A549 (cell line): ENCODE measurements at regions not wholly inside any gene's neighbourhood (a gene's known extent, or its start where the extent isn't known, plus 50 kb on each side); places are given as distances from the start of the nearest gene placed in this dataset.

Experiments
- ATAC-seq, 2 experiments: fragments of 200-7000 bp in 1 of 2; fragments of >200 bp in 1 of 2; cut with Nextera tagmentation in 1 of 2; cut with Tn5 transposase in 1 of 2; 3 replicates each; pipeline versions ENCODE4 v1.8.0 to v1.9.1; 2018 to 2020; ENCODE audit warnings: mild to moderate bottlenecking in 1 of 2, moderate library complexity in 1 of 2
- CTCF ChIA-PET: fragments of 300-600 bp; sonication (Branson Sonifier 250); formaldehyde crosslinking; extraction: SDS; loops from one replicate; lab custom pipeline; 2021; ENCODE audit warnings: antibody characterized with exemption, inconsistent platforms; lab: Yijun Ruan, JAX
- POLR2A ChIA-PET: fragments of 350-600 bp; formaldehyde crosslinking; extraction: SDS; loops from one replicate; lab custom pipeline; 2021; ENCODE audit warnings: antibody characterized with exemption, inconsistent platforms; lab: Yijun Ruan, JAX
- DNase-seq, 2 experiments: peaks; one replicate each; pipeline versions ENCODE4 v3.0.0 to v3.0.0-alpha.2; 2011 to 2016; ENCODE audit warnings: low read depth in 1 of 2, low spot score in 1 of 2
- FAIRE-seq: peaks from 2 replicates; lab custom pipeline; 2011; peaks lifted over from hg19 to GRCh38; lab: Jason Lieb, UNC
- H3K27ac ChIP-seq, 2 experiments: fragments of >200 bp; sonication (Bioruptor Twin); formaldehyde crosslinking; 3 replicates each; pipeline ENCODE4 v1.5.1; 2016 to 2017
- H3K4me1 ChIP-seq: fragments of >200 bp; sonication (Bioruptor Twin); formaldehyde crosslinking; 3 replicates; pipeline ENCODE4 v1.6.1; 2016
- H3K4me2 ChIP-seq: fragments of >200 bp; sonication (Bioruptor Twin); formaldehyde crosslinking; 3 replicates; pipeline ENCODE4 v1.6.1; 2016
- H3K4me3 ChIP-seq: fragments of >200 bp; sonication (Bioruptor Twin); formaldehyde crosslinking; 3 replicates; pipeline ENCODE4 v1.5.1; 2016
- H3K9me3 ChIP-seq: fragments of >200 bp; sonication (Bioruptor Twin); formaldehyde crosslinking; 3 replicates; pipeline ENCODE4 v1.6.1; 2016
- CBX2 ChIP-seq: fragments of 200-600 bp; sonication (generic); IDR thresholded peaks from 2 replicates; pipeline ENCODE4 v1.6.1; 2016; ENCODE audit warnings: low read depth, mild to moderate bottlenecking, borderline replicate concordance
- CEBPB ChIP-seq, 2 experiments: fragments of >200 bp in 1 of 2; sonication (Bioruptor Twin) in 1 of 2; formaldehyde crosslinking in 1 of 2; IDR thresholded peaks; 2 replicates each; pipeline ENCODE4 v1.6.1; 2012 to 2016
- CHD2 ChIP-seq: fragments of 150-350 bp; IDR thresholded peaks from 2 replicates; pipeline ENCODE4 v1.6.1; 2014; ENCODE audit warnings: low read length; ENCODE audit not compliant: partially characterized antibody
- CTCF ChIP-seq: fragments of >200 bp; sonication (Bioruptor Twin); formaldehyde crosslinking; IDR thresholded peaks from 3 replicates; pipeline ENCODE4 v1.5.1; 2016
- EHF ChIP-seq: fragments of 250-450 bp; sonication (Bioruptor Pico); IDR thresholded peaks from 2 replicates; pipeline ENCODE4 v1.5.0; 2020; ENCODE audit warnings: mild to moderate bottlenecking
- EP300 ChIP-seq, 2 experiments: fragments of >200 bp; sonication (Bioruptor Twin); formaldehyde crosslinking; IDR thresholded peaks; 2 replicates in 1 of 2; 3 replicates in 1 of 2; pipeline ENCODE4 v1.6.1; 2016 to 2017
- ESRRA ChIP-seq: fragments of 150-350 bp; IDR thresholded peaks from 2 replicates; pipeline ENCODE4 v1.6.1; 2014; ENCODE audit warnings: mild to moderate bottlenecking, low read length, borderline replicate concordance
- FOSL2 ChIP-seq, 2 experiments: fragments of 450-650 bp in 1 of 2; fragments of >200 bp in 1 of 2; sonication (Bioruptor Twin) in 1 of 2; formaldehyde crosslinking; IDR thresholded peaks; 2 replicates each; pipeline versions ENCODE4 v1.5.0 to v1.6.1; 2016 to 2020; ENCODE audit warnings: mild to moderate bottlenecking in 1 of 2, moderate library complexity in 1 of 2
- GATA3 ChIP-seq: IDR thresholded peaks from 2 replicates; pipeline ENCODE4 v1.6.1; 2012; ENCODE audit warnings: borderline replicate concordance
- HDAC2 ChIP-seq: fragments of 200-600 bp; sonication (generic); IDR thresholded peaks from 2 replicates; pipeline ENCODE4 v1.6.1; 2016
- HOXB5 ChIP-seq: fragments of 250-450 bp; sonication (Bioruptor Pico); IDR thresholded peaks from 2 replicates; pipeline ENCODE4 v1.5.0; 2020; ENCODE audit warnings: mild to moderate bottlenecking, moderate library complexity
- JUN ChIP-seq, 2 experiments: fragments of >200 bp; sonication (Bioruptor Twin); formaldehyde crosslinking; IDR thresholded peaks; 2 replicates in 1 of 2; 3 replicates in 1 of 2; pipeline ENCODE4 v1.6.1; 2016 to 2017
- JUNB ChIP-seq: fragments of >200 bp; sonication (Bioruptor Twin); formaldehyde crosslinking; IDR thresholded peaks from 2 replicates; pipeline ENCODE4 v1.6.1; 2016
- MAFK ChIP-seq: fragments of 450-650 bp; IDR thresholded peaks from 2 replicates; pipeline ENCODE4 v1.6.1; 2014; ENCODE audit not compliant: partially characterized antibody
- NPAS2 ChIP-seq: fragments of 250-450 bp; sonication (Bioruptor Pico); IDR thresholded peaks from 2 replicates; pipeline ENCODE4 v1.8.0; 2022; ENCODE audit warnings: mild to moderate bottlenecking, moderate library complexity, borderline replicate concordance
- NR3C1 ChIP-seq: fragments of >200 bp; sonication (Bioruptor Twin); formaldehyde crosslinking; IDR thresholded peaks from 3 replicates; pipeline ENCODE4 v1.6.1; 2017
- PBX3 ChIP-seq: IDR thresholded peaks from 2 replicates; pipeline ENCODE4 v1.6.1; 2012
- RAD21 ChIP-seq, 2 experiments: fragments of >200 bp in 1 of 2; sonication (Bioruptor Twin) in 1 of 2; formaldehyde crosslinking in 1 of 2; IDR thresholded peaks in 1 of 2; conservative IDR thresholded peaks in 1 of 2; 2 replicates in 1 of 2; 3 replicates in 1 of 2; pipeline ENCODE4 v1.6.1; 2012 to 2018; ENCODE audit warnings: inconsistent platforms in 1 of 2
- RARB ChIP-seq: fragments of 250-450 bp; sonication (Bioruptor Pico); IDR thresholded peaks from 2 replicates; pipeline ENCODE4 v1.8.0; 2021; ENCODE audit warnings: mild to moderate bottlenecking, moderate library complexity
- RCOR1 ChIP-seq: fragments of 150-350 bp; IDR thresholded peaks from 2 replicates; pipeline ENCODE4 v1.6.1; 2014; ENCODE audit warnings: antibody characterized with exemption, low read length, low read depth
- RNF2 ChIP-seq: fragments of 200-600 bp; sonication (generic); IDR thresholded peaks from 2 replicates; pipeline ENCODE4 v1.6.1; 2016; ENCODE audit warnings: low read depth, mild to moderate bottlenecking, antibody characterized with exemption, moderate library complexity, borderline replicate concordance
- TFCP2L1 ChIP-seq: fragments of 250-450 bp; sonication (Bioruptor Pico); IDR thresholded peaks from 2 replicates; pipeline ENCODE4 v1.5.0; 2021; ENCODE audit warnings: mild to moderate bottlenecking
- USF2 ChIP-seq: fragments of 450-650 bp; IDR thresholded peaks from 2 replicates; pipeline ENCODE4 v1.6.1; 2014; ENCODE audit warnings: antibody characterized with exemption
- ZNF302 ChIP-seq: fragments of 250-450 bp; sonication (Bioruptor Pico); IDR thresholded peaks from 2 replicates; pipeline ENCODE4 v1.9.0; 2021; ENCODE audit warnings: inconsistent platforms, mild to moderate bottlenecking, moderate library complexity
- WGBS: methylation state at CpG from one replicate; pipeline ENCODE4 v1.1.6; 2017; ENCODE audit errors: missing lambda C conversion rate; 5-methylcytosine and 5-hydroxymethylcytosine counted together

GRCh38 chr1:88104236-88104635 is 579.8 kb upstream of the PKN2 start:
- DNase-seq (no peak), FAIRE-seq (no peak), ATAC-seq (no peak)
- Histone ChIP-seq H3K9me3 (no peaks in the 10 kb centered on the region), H3K27ac (no peak overlapping the region), H3K4me2 (no peak overlapping the region), H3K4me1 (no peaks in the 10 kb centered on the region), H3K4me3 (no peak overlapping the region)
- ChIA-PET POLR2A (no interaction called here), CTCF (no interaction called here)
- WGBS, result 7% methylated on average over 1 of the region's 1 CpG
- TF ChIP-seq ESRRA, result no peak

GRCh38 chr1:88104886-88105285 is 579.2 kb upstream of the PKN2 start:
- POLR2A ChIA-PET, result no interaction called here
- Histone ChIP-seq H3K27ac (no peak overlapping the region), H3K4me1 (no peaks in the 10 kb centered on the region), H3K4me2 (no peak overlapping the region), H3K4me3 (no peak overlapping the region), H3K9me3 (no peaks in the 10 kb centered on the region)
- WGBS, result 74% methylated on average over 2 of the region's 2 CpGs
- no peak for FAIRE-seq
- CTCF ChIA-PET, result no interaction called here
- ATAC-seq, result no peak
- DNase-seq, result no peak
- TF ChIP-seq FOSL2 (IDR thresholded peaks at IDR 0.05) (no peak), FOSL2 (CRISPR knock-in tag; IDR thresholded peaks at IDR 0.05) (no peak), RCOR1 (no peak), JUN (IDR thresholded peaks at IDR 0.05) (no peak), EP300 (IDR thresholded peaks at IDR 0.05) (no peak), NR3C1 (no peak), RNF2 (no peak), CTCF (no peak), RAD21 (conservative IDR thresholded peaks at IDR 0.05 in 1 of 2, IDR thresholded peaks at IDR 0.05 in 1 of 2) (no peak), HDAC2 (no peak), MAFK (no peak), TFCP2L1 (CRISPR knock-in tag) (no peak)

DNA sequence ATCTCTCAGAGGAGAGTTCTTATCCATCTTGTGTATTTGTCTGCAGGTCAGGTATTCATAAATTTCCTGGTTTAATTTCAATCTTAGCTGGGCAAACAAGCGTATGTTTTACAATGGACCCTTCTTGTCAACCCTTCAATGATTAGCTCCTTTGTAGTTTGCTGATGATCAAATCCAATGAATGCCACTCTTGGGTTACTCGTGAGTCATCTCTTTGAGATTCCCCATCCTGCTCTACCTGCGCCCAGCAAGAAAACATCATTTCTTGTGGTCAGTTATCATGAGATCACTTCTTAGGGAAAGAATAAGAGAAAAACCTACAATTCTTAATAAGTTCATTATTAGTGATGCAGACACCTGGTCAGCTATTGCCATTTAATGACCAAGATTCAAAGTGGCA is 572.3 kb upstream of the PKN2 start:
- Histone ChIP-seq H3K4me1 (no peaks in the 10 kb centered on the region), H3K4me2 (no peak overlapping the region), H3K27ac (no peak overlapping the region), H3K4me3 (no peak overlapping the region), H3K9me3 (no peaks in the 10 kb centered on the region)
- ChIA-PET CTCF (no interaction called here), POLR2A (no interaction called here)
- DNase-seq (no peak), ATAC-seq (no peak), FAIRE-seq (no peak)
- TF ChIP-seq PBX3, result no peak
- TF ChIP-seq CBX2, result no peak
- TF ChIP-seq HDAC2, result no peak
- no peak for TF ChIP-seq HOXB5 (CRISPR knock-in tag)
- TF ChIP-seq CHD2, result no peak
- no peak for TF ChIP-seq NPAS2 (CRISPR knock-in tag)
- no peak for TF ChIP-seq RARB (CRISPR knock-in tag)
- TF ChIP-seq GATA3, result no peak
- no peak for TF ChIP-seq USF2
- TF ChIP-seq CEBPB (IDR thresholded peaks at IDR 0.05), result no peak
- no peak for TF ChIP-seq ZNF302 (CRISPR knock-in tag)
- no peak for TF ChIP-seq EHF (CRISPR knock-in tag)
- no peak for TF ChIP-seq JUNB
- 67% methylated on average over 3 of the region's 3 CpGs for whole genome bisulfite sequencing
